Fibroblast of mammary gland (primary cell): ENCODE measurements at regions not wholly inside any gene's neighbourhood (a gene's known extent, or its start where the extent isn't known, plus 50 kb on each side); places are given as distances from the start of the nearest gene placed in this dataset.

ENCODE experiments used
- DNase-seq: peaks from one replicate; pipeline ENCODE4 v3.0.0-alpha.2; 2010; ENCODE audit warnings: low read depth
- H3K4me3 ChIP-seq: 2 replicates; pipeline ENCODE4 v1.5.1; 2011; ENCODE audit warnings: low read depth, mild to moderate bottlenecking, low read length, moderate library complexity; ENCODE audit not compliant: control insufficient read depth
- CTCF ChIP-seq: conservative IDR thresholded peaks from 2 replicates; pipeline ENCODE4 v1.5.1; 2011; ENCODE audit warnings: low read depth, low read length, inconsistent platforms; ENCODE audit not compliant: control insufficient read depth, insufficient read depth

DNA sequence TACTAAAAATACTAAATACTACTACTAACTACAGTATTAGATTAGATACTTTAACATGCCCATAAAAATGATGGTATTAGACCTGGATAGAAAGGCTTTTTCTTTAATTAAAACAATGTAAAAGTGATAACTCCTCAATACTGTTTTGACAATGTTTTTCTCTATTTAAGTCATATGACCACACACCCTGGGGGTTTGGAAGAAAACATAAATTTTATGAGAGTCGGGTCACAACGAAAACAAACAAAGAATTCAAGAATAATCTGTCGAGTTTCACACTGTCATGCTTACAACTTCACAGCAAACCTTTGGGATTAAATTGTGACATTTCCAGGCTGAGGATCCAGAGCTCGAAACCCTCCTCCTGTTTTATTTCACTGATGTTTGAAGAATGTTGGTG is 107.4 kb upstream of the SOX4 start:
- no peak overlapping the region for H3K4me3 ChIP-seq
- DNase-seq = no peak
- no peak for TF ChIP-seq CTCF

GRCh38 chr6:21489826-21490225 is 103.7 kb upstream of the SOX4 start:
- no peak for DNase-seq
- TF ChIP-seq CTCF = no peak
- no peak overlapping the region for H3K4me3 ChIP-seq

DNA sequence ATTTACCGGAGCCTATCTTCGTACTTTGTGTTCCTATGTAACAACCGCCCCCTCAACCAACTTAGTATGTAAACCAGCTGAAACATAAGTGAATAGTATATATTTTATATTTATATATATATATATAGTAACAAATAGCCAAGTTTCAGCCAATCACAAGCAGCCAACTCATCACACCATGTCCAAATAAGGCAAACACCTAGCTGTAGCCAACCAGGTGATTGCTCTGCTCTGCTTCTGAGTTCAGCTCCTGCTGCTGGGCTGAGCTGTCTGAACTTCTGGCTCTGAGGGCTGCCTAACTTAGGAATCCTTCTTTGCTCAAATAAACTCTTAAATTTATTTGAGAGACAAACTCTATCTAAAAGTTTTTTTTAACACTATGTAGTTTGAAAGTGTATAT is 101.6 kb upstream of the SOX4 start:
- DNase-seq = no peak

GRCh38 chr6:21494505-21494904 is 99.0 kb upstream of the SOX4 start:
- H3K4me3 ChIP-seq = no peak overlapping the region
- no peak for TF ChIP-seq CTCF
- no peak for DNase-seq

More for the DNA sequence above, 101.6 kb upstream of the SOX4 start:
- no peak overlapping the region for H3K4me3 ChIP-seq
- TF ChIP-seq CTCF = no peak

DNA sequence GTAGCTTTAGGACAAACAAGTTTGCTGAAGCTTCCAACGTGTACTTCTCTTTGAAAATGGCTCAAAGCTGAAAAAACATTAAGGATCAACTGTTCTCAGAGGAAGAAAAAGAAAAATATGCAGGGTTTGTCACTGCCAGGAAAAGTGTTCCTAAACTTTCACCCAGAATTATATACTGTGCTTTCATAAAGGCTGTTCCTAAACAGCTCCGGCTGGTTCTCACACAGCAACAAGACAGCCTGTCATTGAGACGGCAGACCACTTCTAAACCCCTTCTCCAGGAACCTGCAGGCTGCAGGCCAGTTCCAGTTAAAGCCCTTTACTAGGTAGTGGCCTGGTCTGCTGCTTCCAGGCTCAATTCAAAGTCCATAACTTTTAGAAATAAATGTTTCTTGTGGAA is 97.4 kb upstream of the SOX4 start:
- DNase-seq = no peak
- no peak for TF ChIP-seq CTCF
- no peak overlapping the region for H3K4me3 ChIP-seq

DNA sequence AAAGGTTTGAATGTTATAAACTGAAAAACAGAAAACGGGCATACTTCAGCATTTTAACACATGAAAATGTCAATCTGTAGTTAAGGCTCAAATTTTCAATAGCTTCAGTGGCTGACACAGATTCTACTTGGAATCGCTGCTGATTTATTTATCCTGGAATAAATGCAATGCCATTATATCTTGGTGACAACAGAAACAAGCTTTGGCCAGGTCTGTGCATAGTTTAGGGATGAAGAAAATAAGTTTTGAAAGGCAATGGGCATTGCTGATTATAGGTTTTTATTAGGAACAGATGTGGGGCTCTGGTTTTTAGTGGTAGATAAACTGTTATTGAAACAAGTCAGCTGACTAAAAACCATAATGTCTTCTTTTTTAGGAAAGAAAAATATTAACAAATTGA is 96.8 kb upstream of the SOX4 start:
- DNase-seq = peak; percentile 40
- H3K4me3 ChIP-seq = no peak overlapping the region
- no peak for TF ChIP-seq CTCF

DNA sequence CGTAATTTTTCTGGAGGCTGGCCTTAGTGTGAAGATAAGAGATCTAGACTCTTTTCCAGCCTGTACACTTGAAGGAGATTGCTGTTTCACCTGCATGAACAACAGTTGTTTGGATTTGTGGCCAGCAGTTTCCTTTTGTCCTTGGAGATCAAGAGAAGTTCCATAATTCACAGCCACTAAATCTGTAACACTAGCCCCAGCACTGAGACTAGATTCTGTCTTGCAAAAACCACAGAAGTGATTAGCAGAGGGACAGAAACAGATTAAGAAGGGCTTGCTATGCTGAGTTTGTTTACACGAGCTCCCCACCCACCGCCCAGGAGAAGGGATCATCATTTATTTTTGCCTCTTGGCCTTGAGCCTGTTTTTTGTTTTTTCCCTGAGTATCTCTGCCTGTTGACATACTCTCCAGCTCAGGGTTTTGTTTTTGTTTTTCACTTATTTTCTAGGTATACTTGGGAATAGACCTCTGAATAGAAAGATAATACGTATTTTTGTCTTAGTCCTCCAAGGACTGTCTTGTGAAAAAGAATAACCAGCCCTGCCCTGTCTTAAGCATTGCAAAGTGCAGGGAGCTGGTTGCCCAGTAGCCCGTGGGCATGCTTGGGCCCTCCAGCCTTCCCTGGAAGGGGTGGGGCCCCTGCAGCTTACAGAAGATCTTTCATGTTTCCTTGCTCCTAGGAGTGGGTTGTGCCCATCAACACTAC is 93.1 kb upstream of the SOX4 start:
- no peak for TF ChIP-seq CTCF
- no peak for DNase-seq
- no peak overlapping the region for H3K4me3 ChIP-seq
